ENCODE measurements at regions not wholly inside any gene's neighbourhood (a gene's known extent, or its start where the extent isn't known, plus 50 kb on each side); places are given as distances from the start of the nearest gene placed in this dataset.

GRCh38 chr9:87211669-87212068 lies 264.4 kb upstream of the GAS1 start:
- TF ChIP-seq POLR2A (IDR thresholded peaks at IDR 0.05) (no peak), CTCF (IDR thresholded peaks at IDR 0.05) (no peak), EP300 (IDR thresholded peaks at IDR 0.05) (no peak)

Data from stomach (tissue), 4 donors.